ENCODE measurements at regions not wholly inside any gene's neighbourhood (a gene's known extent, or its start where the extent isn't known, plus 50 kb on each side); places are given as distances from the start of the nearest gene placed in this dataset.

DNA sequence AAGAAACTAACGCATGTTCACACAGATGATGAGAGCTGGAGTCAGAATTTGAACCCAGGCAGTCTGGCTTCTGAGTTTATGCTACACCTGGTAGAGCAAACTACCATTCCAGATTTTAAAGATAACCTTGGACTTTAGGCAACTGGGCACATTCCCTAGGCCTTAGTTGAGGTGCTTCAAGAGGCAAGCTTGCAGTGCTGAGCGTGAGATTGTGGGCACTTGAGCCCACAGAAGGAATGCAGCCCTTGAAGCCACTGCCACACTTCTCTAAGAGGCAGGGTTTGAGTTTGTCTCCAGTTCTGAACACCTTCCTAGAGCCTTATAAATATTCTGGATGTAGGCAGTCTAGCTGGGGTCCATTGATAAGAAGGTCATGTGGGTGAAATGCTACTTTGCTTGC, 216.1 kb upstream of the SLC14A2 start:
- H3K9me3 ChIP-seq (ENCODE audit: control insufficient read depth, low read length) = no peaks in the 10 kb centered on the region
- H3K4me3 ChIP-seq (ENCODE audit: insufficient read depth, low read depth, low read length, poor library complexity, severe bottlenecking) = no peak overlapping the region

DNA sequence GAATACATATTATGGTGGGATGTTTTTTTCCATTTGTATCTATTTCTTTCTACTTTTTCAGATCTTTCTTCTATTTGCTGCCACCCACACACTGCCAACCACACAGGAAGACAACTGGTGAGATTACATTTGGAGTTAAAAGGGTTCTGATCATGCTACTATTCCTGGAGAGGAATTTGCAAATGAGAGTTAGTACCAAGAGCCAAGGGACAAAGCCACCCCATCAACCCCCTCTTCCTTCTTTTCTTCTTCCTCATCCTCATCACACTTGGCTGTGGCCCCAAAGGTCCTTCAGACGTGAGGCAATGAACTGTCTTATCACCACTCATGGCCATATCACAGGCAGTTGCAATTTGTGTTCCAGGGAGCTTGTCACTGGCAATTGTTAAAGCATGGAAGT, 215.6 kb upstream of the SLC14A2 start:
- Histone ChIP-seq H3K36me3 (ENCODE audit: control insufficient read depth, insufficient read depth, low read length) (no peaks in the 10 kb centered on the region), H3K27ac (ENCODE audit: insufficient read depth, low read length, poor library complexity, severe bottlenecking) (no peak overlapping the region), H3K4me3 (ENCODE audit: insufficient read depth, low read depth, low read length, poor library complexity, severe bottlenecking) (no peak overlapping the region), H3K4me1 (ENCODE audit: control insufficient read depth, insufficient read depth, low read length, poor library complexity, severe bottlenecking) (no peaks in the 10 kb centered on the region), H3K9me3 (ENCODE audit: control insufficient read depth, low read length) (no peaks in the 10 kb centered on the region), H3K27me3 (replicated peaks; ENCODE audit: control insufficient read depth, insufficient read depth, low read length, poor library complexity, severe bottlenecking) (no peaks in the 10 kb centered on the region)
- DNase-seq = no peak

More for the DNA sequence above, 216.1 kb upstream of the SLC14A2 start:
- no peak for DNase-seq
- no peaks in the 10 kb centered on the region for H3K27me3 ChIP-seq (replicated peaks; ENCODE audit: control insufficient read depth, insufficient read depth, low read length, poor library complexity, severe bottlenecking)
- no peaks in the 10 kb centered on the region for H3K4me1 ChIP-seq (ENCODE audit: control insufficient read depth, insufficient read depth, low read length, poor library complexity, severe bottlenecking)
- H3K27ac ChIP-seq (ENCODE audit: insufficient read depth, low read length, poor library complexity, severe bottlenecking) = no peak overlapping the region
- H3K36me3 ChIP-seq (ENCODE audit: control insufficient read depth, insufficient read depth, low read length) = no peaks in the 10 kb centered on the region

DNA sequence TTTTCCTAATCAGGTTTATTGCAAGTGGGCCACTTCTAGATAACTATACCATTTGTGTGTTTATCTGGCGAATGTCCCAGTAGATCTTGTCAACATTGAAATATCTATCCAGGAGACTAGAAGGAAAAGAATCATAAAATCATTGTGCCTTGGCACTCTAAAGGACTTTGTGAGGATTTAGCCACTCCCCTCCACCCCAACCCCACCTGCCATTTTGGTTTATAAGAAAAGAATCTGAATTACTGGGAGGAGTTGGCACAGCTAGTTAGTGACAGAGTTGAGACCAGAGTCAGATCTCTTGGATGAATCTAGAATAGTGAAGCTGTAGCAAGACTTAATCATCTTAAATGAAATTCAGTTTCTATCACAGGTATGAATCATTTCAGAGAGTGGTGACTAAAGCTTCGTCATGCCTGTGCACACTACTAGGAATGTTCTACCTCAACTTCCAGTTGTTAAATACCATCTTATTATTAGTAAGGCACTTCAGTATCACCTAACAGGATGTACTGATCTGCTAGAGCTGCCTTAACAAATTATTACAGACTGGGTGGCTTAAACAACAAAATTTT, 212.7 kb upstream of the SLC14A2 start:
- H3K27ac ChIP-seq (ENCODE audit: insufficient read depth, low read length, poor library complexity, severe bottlenecking) = no peak overlapping the region

DNA sequence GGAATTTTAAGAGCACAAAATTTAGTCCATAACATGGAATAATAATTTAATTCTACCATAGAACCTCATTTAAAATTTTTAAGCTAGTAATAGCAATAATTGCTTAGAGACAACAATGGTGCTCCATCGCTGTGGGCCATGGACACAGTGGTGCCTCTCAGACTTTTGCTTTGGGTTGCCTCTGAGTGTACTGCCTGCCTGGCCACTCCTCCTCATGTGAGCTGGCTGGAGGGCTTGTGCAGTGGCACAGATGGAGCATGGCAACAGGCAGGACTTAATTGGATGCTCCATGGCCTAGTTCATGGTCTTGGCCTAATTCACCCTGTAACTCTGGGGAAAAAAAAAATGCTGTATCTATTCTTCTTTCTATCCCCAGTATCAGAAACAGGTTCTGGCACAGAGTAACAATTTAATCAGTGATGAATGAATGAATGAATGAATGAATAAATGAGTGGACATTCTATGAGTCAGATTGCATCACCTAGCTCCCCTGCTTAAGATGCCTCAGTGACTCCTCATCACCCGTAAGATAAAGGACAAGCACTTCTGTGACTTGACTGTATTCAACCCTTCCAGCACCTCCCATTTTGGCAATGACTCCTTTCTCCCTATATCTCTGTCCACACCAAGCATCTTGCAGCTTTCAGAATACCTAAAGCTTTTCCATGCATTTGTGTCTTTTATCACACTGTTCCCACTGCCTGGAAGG, 211.8 kb upstream of the SLC14A2 start:
- no peaks in the 10 kb centered on the region for H3K9me3 ChIP-seq (ENCODE audit: control insufficient read depth, low read length)
- H3K36me3 ChIP-seq (ENCODE audit: control insufficient read depth, insufficient read depth, low read length) = no peaks in the 10 kb centered on the region
- no peak overlapping the region for H3K4me3 ChIP-seq (ENCODE audit: insufficient read depth, low read depth, low read length, poor library complexity, severe bottlenecking)
- no peaks in the 10 kb centered on the region for H3K4me1 ChIP-seq (ENCODE audit: control insufficient read depth, insufficient read depth, low read length, poor library complexity, severe bottlenecking)
- no peak for DNase-seq
- no peaks in the 10 kb centered on the region for H3K27me3 ChIP-seq (replicated peaks; ENCODE audit: control insufficient read depth, insufficient read depth, low read length, poor library complexity, severe bottlenecking)
- H3K27ac ChIP-seq (ENCODE audit: insufficient read depth, low read length, poor library complexity, severe bottlenecking) = no peak overlapping the region

More for the DNA sequence above, 212.7 kb upstream of the SLC14A2 start:
- Histone ChIP-seq H3K4me3 (ENCODE audit: insufficient read depth, low read depth, low read length, poor library complexity, severe bottlenecking) (no peak overlapping the region), H3K4me1 (ENCODE audit: control insufficient read depth, insufficient read depth, low read length, poor library complexity, severe bottlenecking) (no peaks in the 10 kb centered on the region), H3K27me3 (replicated peaks; ENCODE audit: control insufficient read depth, insufficient read depth, low read length, poor library complexity, severe bottlenecking) (no peaks in the 10 kb centered on the region), H3K9me3 (ENCODE audit: control insufficient read depth, low read length) (no peaks in the 10 kb centered on the region), H3K36me3 (ENCODE audit: control insufficient read depth, insufficient read depth, low read length) (no peaks in the 10 kb centered on the region)
- DNase-seq = no peak

DNA sequence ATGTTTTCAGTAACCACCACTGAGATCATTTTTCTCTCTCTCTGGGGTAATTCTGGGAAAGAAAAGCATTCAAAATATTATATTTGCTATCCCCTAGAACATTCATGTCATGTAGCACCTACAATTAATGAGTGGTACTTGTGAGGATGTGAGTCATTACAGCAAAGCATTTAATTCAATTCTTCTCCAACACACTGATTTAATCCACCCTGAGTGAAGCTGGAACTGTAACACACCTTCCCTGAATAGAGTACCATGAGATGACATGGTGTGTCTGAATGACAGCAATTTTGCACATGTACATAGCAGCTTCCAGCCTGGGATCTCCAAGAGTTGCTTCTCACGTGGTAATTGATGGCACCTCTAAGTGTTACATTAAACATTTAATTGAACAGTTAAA, 207.1 kb upstream of the SLC14A2 start:
- no peak for DNase-seq
- Histone ChIP-seq H3K4me1 (ENCODE audit: control insufficient read depth, insufficient read depth, low read length, poor library complexity, severe bottlenecking) (no peaks in the 10 kb centered on the region), H3K27ac (ENCODE audit: insufficient read depth, low read length, poor library complexity, severe bottlenecking) (no peak overlapping the region), H3K36me3 (ENCODE audit: control insufficient read depth, insufficient read depth, low read length) (no peaks in the 10 kb centered on the region), H3K4me3 (ENCODE audit: insufficient read depth, low read depth, low read length, poor library complexity, severe bottlenecking) (no peak overlapping the region), H3K9me3 (ENCODE audit: control insufficient read depth, low read length) (no peaks in the 10 kb centered on the region), H3K27me3 (replicated peaks; ENCODE audit: control insufficient read depth, insufficient read depth, low read length, poor library complexity, severe bottlenecking) (no peaks in the 10 kb centered on the region)

DNA sequence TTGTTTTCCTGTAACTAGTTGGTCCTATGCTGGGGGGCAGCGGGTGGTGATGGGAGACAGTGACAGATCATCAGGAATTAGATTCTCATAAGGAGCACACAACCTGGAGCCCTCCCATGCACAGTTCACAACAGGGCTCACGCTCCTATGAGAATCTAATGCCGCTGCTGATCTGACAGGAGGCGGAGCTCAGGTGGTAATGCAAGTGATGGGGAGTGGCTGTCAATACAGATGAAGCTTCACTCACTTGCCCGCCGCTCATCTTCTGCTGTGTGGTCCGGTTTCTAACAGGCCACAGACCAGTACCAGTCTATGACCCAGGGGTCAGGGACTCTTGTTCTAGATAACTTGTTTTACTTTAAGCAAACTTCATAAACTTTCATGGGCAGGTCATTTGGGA, 205.3 kb upstream of the SLC14A2 start:
- H3K27ac ChIP-seq (ENCODE audit: insufficient read depth, low read length, poor library complexity, severe bottlenecking) = no peak overlapping the region
- no peak overlapping the region for H3K4me3 ChIP-seq (ENCODE audit: insufficient read depth, low read depth, low read length, poor library complexity, severe bottlenecking)
- no peaks in the 10 kb centered on the region for H3K4me1 ChIP-seq (ENCODE audit: control insufficient read depth, insufficient read depth, low read length, poor library complexity, severe bottlenecking)
- no peaks in the 10 kb centered on the region for H3K9me3 ChIP-seq (ENCODE audit: control insufficient read depth, low read length)
- H3K27me3 ChIP-seq (replicated peaks; ENCODE audit: control insufficient read depth, insufficient read depth, low read length, poor library complexity, severe bottlenecking) = no peaks in the 10 kb centered on the region
- no peaks in the 10 kb centered on the region for H3K36me3 ChIP-seq (ENCODE audit: control insufficient read depth, insufficient read depth, low read length)
- DNase-seq = no peak

DNA sequence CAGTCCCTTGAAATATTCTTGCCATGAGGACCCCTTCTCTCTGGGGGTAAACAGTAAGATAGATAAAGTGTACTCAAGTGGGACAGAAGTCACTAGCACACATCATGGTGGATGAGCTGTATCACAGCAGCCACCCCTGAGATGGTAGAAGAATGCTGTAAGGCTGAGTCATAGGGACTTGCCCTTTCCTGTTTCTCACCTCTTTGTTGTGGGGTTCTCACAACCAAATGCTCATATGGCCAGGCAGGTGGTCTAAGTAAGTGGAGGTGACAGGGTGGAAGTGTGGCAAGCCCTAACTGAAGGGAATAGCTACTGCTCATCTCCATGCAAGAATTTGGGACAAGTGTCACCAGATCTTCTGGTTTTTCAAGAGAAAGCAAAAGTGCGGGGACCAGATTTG, 202.7 kb upstream of the SLC14A2 start:
- Histone ChIP-seq H3K36me3 (ENCODE audit: control insufficient read depth, insufficient read depth, low read length) (no peaks in the 10 kb centered on the region), H3K27ac (ENCODE audit: insufficient read depth, low read length, poor library complexity, severe bottlenecking) (no peak overlapping the region), H3K27me3 (replicated peaks; ENCODE audit: control insufficient read depth, insufficient read depth, low read length, poor library complexity, severe bottlenecking) (no peaks in the 10 kb centered on the region), H3K4me1 (ENCODE audit: control insufficient read depth, insufficient read depth, low read length, poor library complexity, severe bottlenecking) (no peaks in the 10 kb centered on the region), H3K9me3 (ENCODE audit: control insufficient read depth, low read length) (no peaks in the 10 kb centered on the region), H3K4me3 (ENCODE audit: insufficient read depth, low read depth, low read length, poor library complexity, severe bottlenecking) (no peak overlapping the region)
- no peak for DNase-seq

DNA sequence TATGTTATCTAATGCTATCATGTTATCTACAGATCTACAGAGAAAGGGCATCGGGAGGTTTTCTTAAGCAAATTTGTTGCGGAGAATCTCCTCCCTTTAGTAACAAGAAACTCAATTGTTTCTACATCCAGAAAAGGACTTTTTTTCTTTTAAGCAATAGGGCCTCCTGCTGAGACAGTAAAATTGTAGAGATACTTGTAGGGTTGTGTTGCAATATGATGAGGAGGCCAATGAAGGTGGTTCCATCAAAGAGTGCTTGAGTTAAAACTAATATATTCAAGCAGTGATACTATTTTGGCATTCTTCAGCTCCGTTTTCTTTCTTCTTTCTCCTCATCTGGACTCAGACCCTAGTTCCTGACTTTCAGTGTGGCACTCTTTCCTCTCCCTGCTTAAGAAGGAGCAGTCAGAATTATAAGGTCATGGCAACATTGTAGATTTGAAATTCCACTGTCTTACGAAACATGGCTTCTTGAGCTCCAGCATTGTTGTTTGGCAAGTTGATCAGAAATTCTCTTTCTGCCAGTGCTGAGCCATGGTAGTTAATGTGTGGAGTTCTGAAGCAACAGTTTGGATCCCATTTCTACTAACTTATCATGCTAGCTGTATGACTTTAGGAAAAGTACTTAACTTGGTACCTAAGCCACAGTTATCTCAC, 202.0 kb upstream of the SLC14A2 start:
- Histone ChIP-seq H3K4me1 (ENCODE audit: control insufficient read depth, insufficient read depth, low read length, poor library complexity, severe bottlenecking) (no peaks in the 10 kb centered on the region), H3K27ac (ENCODE audit: insufficient read depth, low read length, poor library complexity, severe bottlenecking) (no peak overlapping the region), H3K9me3 (ENCODE audit: control insufficient read depth, low read length) (no peaks in the 10 kb centered on the region), H3K36me3 (ENCODE audit: control insufficient read depth, insufficient read depth, low read length) (no peaks in the 10 kb centered on the region), H3K4me3 (ENCODE audit: insufficient read depth, low read depth, low read length, poor library complexity, severe bottlenecking) (no peak overlapping the region), H3K27me3 (replicated peaks; ENCODE audit: control insufficient read depth, insufficient read depth, low read length, poor library complexity, severe bottlenecking) (no peaks in the 10 kb centered on the region)
- no peak for DNase-seq

DNA sequence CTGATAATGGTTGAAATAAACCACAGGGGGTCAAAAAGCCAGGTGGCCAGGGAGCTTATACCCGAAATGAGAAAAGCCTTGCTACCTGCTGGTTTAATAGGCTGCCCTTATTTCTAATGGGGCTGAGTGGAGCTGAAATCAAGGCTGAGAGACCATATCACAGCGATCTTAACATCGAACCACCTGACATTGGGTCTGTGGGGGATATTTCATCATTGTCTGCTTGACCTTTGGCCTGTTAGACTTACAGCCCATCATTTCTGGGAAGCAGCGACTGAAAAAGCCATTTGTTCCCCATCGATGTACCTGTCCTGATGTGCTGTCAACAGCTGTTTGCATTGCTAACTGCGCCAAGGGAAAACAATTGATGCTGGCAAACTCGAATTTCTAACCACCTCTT, 199.7 kb upstream of the SLC14A2 start:
- Histone ChIP-seq H3K27me3 (replicated peaks; ENCODE audit: control insufficient read depth, insufficient read depth, low read length, poor library complexity, severe bottlenecking) (no peaks in the 10 kb centered on the region), H3K4me1 (ENCODE audit: control insufficient read depth, insufficient read depth, low read length, poor library complexity, severe bottlenecking) (no peaks in the 10 kb centered on the region), H3K4me3 (ENCODE audit: insufficient read depth, low read depth, low read length, poor library complexity, severe bottlenecking) (no peak overlapping the region), H3K9me3 (ENCODE audit: control insufficient read depth, low read length) (no peaks in the 10 kb centered on the region), H3K36me3 (ENCODE audit: control insufficient read depth, insufficient read depth, low read length) (no peaks in the 10 kb centered on the region), H3K27ac (ENCODE audit: insufficient read depth, low read length, poor library complexity, severe bottlenecking) (no peak overlapping the region)
- no peak for DNase-seq

DNA sequence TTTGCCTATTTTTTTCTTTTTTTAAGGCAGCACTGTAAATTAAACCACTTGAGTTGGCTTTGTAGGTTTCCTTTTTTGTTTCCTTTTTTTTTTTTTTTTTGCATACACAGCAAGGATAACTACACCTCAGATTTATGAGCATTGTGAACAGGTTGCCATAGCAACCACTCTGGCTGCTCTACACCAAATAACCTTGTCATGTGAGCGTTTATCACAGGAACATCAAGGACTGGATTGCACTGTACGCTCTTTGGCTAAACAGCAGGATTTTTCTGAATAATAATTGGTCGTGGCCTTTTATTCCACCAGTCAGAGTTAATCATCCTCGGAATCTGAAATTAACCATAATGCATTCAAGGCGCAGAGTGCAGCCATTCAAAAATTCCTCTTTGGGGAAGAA, 199.1 kb upstream of the SLC14A2 start:
- no peak overlapping the region for H3K4me3 ChIP-seq (ENCODE audit: insufficient read depth, low read depth, low read length, poor library complexity, severe bottlenecking)
- no peak for DNase-seq
- H3K27me3 ChIP-seq (replicated peaks; ENCODE audit: control insufficient read depth, insufficient read depth, low read length, poor library complexity, severe bottlenecking) = no peaks in the 10 kb centered on the region
- no peaks in the 10 kb centered on the region for H3K36me3 ChIP-seq (ENCODE audit: control insufficient read depth, insufficient read depth, low read length)
- no peak overlapping the region for H3K27ac ChIP-seq (ENCODE audit: insufficient read depth, low read length, poor library complexity, severe bottlenecking)
- H3K9me3 ChIP-seq (ENCODE audit: control insufficient read depth, low read length) = no peaks in the 10 kb centered on the region
- no peaks in the 10 kb centered on the region for H3K4me1 ChIP-seq (ENCODE audit: control insufficient read depth, insufficient read depth, low read length, poor library complexity, severe bottlenecking)

Data from effector memory CD4-positive, alpha-beta T cell (primary cell).